ENCODE measurements at regions not wholly inside any gene's neighbourhood (a gene's known extent, or its start where the extent isn't known, plus 50 kb on each side); places are given as distances from the start of the nearest gene placed in this dataset.

DNA sequence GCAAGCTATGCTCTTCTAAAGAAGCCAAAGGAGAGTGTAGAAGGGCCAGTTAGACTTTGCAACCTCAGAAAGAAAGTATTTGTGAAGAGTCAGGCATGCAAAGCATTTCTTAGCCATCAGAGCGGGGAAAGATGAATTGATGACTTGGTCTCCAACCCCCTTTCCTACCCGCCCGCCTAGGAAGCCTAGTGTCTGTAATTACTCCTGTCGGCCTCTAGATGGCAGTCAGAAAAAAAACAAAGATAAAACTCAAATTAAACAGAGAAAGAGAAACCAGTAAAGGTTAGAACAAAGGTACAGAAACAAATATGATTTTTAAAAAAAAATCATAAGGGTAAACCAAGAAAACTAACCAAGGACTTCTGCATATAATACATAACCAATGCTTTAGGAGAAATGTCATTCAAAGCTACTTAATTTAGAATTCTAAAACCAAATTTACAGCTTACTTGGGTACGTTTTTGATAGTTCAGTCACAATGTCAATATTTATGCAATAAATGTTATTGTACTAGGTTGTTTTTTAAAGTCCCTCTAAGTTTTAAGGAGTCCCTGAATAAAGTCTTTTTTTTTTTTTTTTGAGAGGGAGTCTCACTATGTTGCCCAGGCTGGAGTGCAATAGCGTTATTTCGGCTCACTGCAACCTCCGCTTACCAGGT is 97.6 kb downstream of the LYZL1 start:
- no peak for TF ChIP-seq POLR2A (IDR thresholded peaks at IDR 0.05; ENCODE audit: low read depth, low read length)
- TF ChIP-seq POLR2AphosphoS5 (IDR thresholded peaks at IDR 0.05; ENCODE audit: low read depth, low read length), result no peak
- TF ChIP-seq TAF1 (IDR thresholded peaks at IDR 0.05; ENCODE audit: low read depth, low read length), result no peak

Measured in GM12891 (cell line).